H9 (cell line): ENCODE measurements at regions not wholly inside any gene's neighbourhood (a gene's known extent, or its start where the extent isn't known, plus 50 kb on each side); places are given as distances from the start of the nearest gene placed in this dataset.

Source experiments
- DNase-seq: peaks from one replicate; pipeline ENCODE4 v3.0.0-alpha.2; 2017
- H2AFZ ChIP-seq: one replicate; pipeline ENCODE4 v1.6.1; 2013; ENCODE audit warnings: mild to moderate bottlenecking, low read length, control low read depth, moderate library complexity
- H2AK5ac ChIP-seq: 2 replicates; pipeline ENCODE4 v1.6.1; 2013; ENCODE audit warnings: low read length, control low read depth, mixed read lengths; ENCODE audit not compliant: insufficient read length
- H2BK120ac ChIP-seq: one replicate; pipeline ENCODE4 v1.6.1; 2013; ENCODE audit warnings: low read depth, mild to moderate bottlenecking, low read length, control low read depth, inconsistent platforms; ENCODE audit not compliant: poor library complexity, severe bottlenecking
- H2BK12ac ChIP-seq: 2 replicates; pipeline ENCODE4 v1.6.1; 2013; ENCODE audit warnings: low read length, control low read depth, mixed read lengths, low read depth; ENCODE audit not compliant: insufficient read length
- H2BK15ac ChIP-seq: 2 replicates; pipeline ENCODE4 v1.6.1; 2013; ENCODE audit warnings: low read depth, low read length, control low read depth
- H2BK20ac ChIP-seq: one replicate; pipeline ENCODE4 v1.6.1; 2013; ENCODE audit warnings: low read depth, mild to moderate bottlenecking, low read length, control low read depth, inconsistent platforms; ENCODE audit not compliant: poor library complexity, severe bottlenecking
- H2BK5ac ChIP-seq: 2 replicates; pipeline ENCODE4 v1.6.1; 2013; ENCODE audit warnings: low read length, control low read depth, mixed read lengths; ENCODE audit not compliant: insufficient read length
- H3K14ac ChIP-seq: 2 replicates; pipeline ENCODE4 v1.6.1; 2013; ENCODE audit warnings: low read length, control low read depth; ENCODE audit not compliant: insufficient read depth
- H3K18ac ChIP-seq: 2 replicates; pipeline ENCODE4 v1.6.1; 2013; ENCODE audit warnings: low read depth, mild to moderate bottlenecking, mixed read lengths, low read length, control low read depth; ENCODE audit not compliant: insufficient read length
- H3K23ac ChIP-seq: 2 replicates; pipeline ENCODE4 v1.6.1; 2013; ENCODE audit warnings: low read length, control low read depth, mixed read lengths, low read depth; ENCODE audit not compliant: insufficient read length
- H3K23me2 ChIP-seq: 2 replicates; pipeline ENCODE4 v1.6.1; 2013; ENCODE audit warnings: low read depth, mild to moderate bottlenecking, mixed read lengths, low read length, control low read depth; ENCODE audit not compliant: insufficient read length, poor library complexity, severe bottlenecking
- H3K27ac ChIP-seq: 2 replicates; pipeline ENCODE4 v1.5.1; 2013; ENCODE audit warnings: low read length, control low read depth, mixed read lengths, low read depth; ENCODE audit not compliant: insufficient read length
- H3K27me3 ChIP-seq: 2 replicates; pipeline ENCODE4 v1.6.1; 2013; ENCODE audit warnings: low read length, control low read depth, inconsistent platforms; ENCODE audit not compliant: insufficient read depth
- H3K4ac ChIP-seq: 2 replicates; pipeline ENCODE4 v1.6.1; 2013; ENCODE audit warnings: low read depth, mild to moderate bottlenecking, control low read depth, inconsistent platforms, low read length, moderate library complexity
- H3K4me1 ChIP-seq: 2 replicates; pipeline ENCODE4 v1.6.1; 2013; ENCODE audit warnings: low read length, control low read depth, inconsistent platforms; ENCODE audit not compliant: insufficient read depth
- H3K4me2 ChIP-seq: 2 replicates; pipeline ENCODE4 v1.6.1; 2013; ENCODE audit warnings: low read length, control low read depth, mixed read lengths; ENCODE audit not compliant: insufficient read length, insufficient read depth
- H3K56ac ChIP-seq: 2 replicates; pipeline ENCODE4 v1.6.1; 2013; ENCODE audit warnings: low read depth, mild to moderate bottlenecking, mixed read lengths, low read length, control low read depth; ENCODE audit not compliant: insufficient read length
- H3K79me1 ChIP-seq: 2 replicates; pipeline ENCODE4 v1.6.1; 2013; ENCODE audit warnings: low read depth, mild to moderate bottlenecking, moderate library complexity, low read length, control low read depth, inconsistent platforms; ENCODE audit not compliant: insufficient read depth, poor library complexity, severe bottlenecking
- H3K79me2 ChIP-seq: 2 replicates; pipeline ENCODE4 v1.6.1; 2013; ENCODE audit warnings: low read length, control low read depth, inconsistent platforms; ENCODE audit not compliant: insufficient read depth
- H3K9ac ChIP-seq: 2 replicates; pipeline ENCODE4 v1.6.1; 2013; ENCODE audit warnings: low read length, control low read depth, mixed read lengths; ENCODE audit not compliant: insufficient read length; ENCODE audit errors: extremely low read depth
- H3K9me3 ChIP-seq: one replicate; pipeline ENCODE4 v1.6.1; 2013; ENCODE audit warnings: low read depth, low read length, inconsistent platforms; ENCODE audit not compliant: control insufficient read depth
- H3T11ph ChIP-seq: one replicate; pipeline ENCODE4 v1.6.1; 2013; ENCODE audit warnings: mild to moderate bottlenecking, low read length, control low read depth, inconsistent platforms
- H4K20me1 ChIP-seq: one replicate; pipeline ENCODE4 v1.6.1; 2013; ENCODE audit not compliant: control insufficient read depth, insufficient read length, insufficient read depth
- H4K5ac ChIP-seq: 2 replicates; pipeline ENCODE4 v1.6.1; 2013; ENCODE audit warnings: low read depth, mild to moderate bottlenecking, mixed read lengths, low read length, control low read depth; ENCODE audit not compliant: insufficient read length
- H4K8ac ChIP-seq: replicated peaks from 2 replicates; pipeline ENCODE4 v1.6.1; 2013; ENCODE audit warnings: low read length, control low read depth, mixed read lengths, low read depth; ENCODE audit not compliant: insufficient read length
- H4K91ac ChIP-seq: 2 replicates; pipeline ENCODE4 v1.6.1; 2013; ENCODE audit warnings: low read depth, mild to moderate bottlenecking, moderate library complexity, mixed read lengths, low read length, control low read depth; ENCODE audit not compliant: insufficient read length
- H3K27ac Mint-ChIP-seq, 3 experiments: 2 replicates in 2 of 3; 3 replicates in 1 of 3; pipeline ENCODE4 v1.8.0; 2020 to 2021; ENCODE audit warnings: mixed read lengths in 3 of 3, mild to moderate bottlenecking in 1 of 3, moderate library complexity in 1 of 3
- H3K27me3 Mint-ChIP-seq: 2 replicates; pipeline ENCODE4 v1.8.0; 2021; ENCODE audit warnings: low read depth, mild to moderate bottlenecking, moderate library complexity, mixed read lengths
- H3K36me3 Mint-ChIP-seq, 3 experiments: 2 replicates in 2 of 3; 3 replicates in 1 of 3; pipeline ENCODE4 v1.8.0; 2020 to 2021; ENCODE audit warnings: low read depth in 3 of 3, mixed read lengths in 3 of 3; ENCODE audit not compliant: insufficient read depth in 1 of 3
- H3K4me1 Mint-ChIP-seq, 2 experiments: 2 replicates each; pipeline ENCODE4 v1.8.0; 2020; ENCODE audit warnings: mixed read lengths in 2 of 2
- H3K4me3 Mint-ChIP-seq, 2 experiments: 2 replicates in 1 of 2; 3 replicates in 1 of 2; pipeline ENCODE4 v1.8.0; 2020 to 2021; ENCODE audit warnings: mild to moderate bottlenecking in 2 of 2, mixed read lengths in 2 of 2, moderate library complexity in 1 of 2
- H3K9me3 Mint-ChIP-seq, 2 experiments: 2 replicates in 1 of 2; 3 replicates in 1 of 2; pipeline ENCODE4 v1.8.0; 2020; ENCODE audit warnings: mild to moderate bottlenecking in 2 of 2, mixed read lengths in 2 of 2, moderate library complexity in 1 of 2
- CTCF ChIP-seq: fragments of 200-600 bp; sonication (generic); conservative IDR thresholded peaks from 3 replicates; pipeline ENCODE4 v1.8.0; 2021; ENCODE audit warnings: antibody characterized with exemption, mild to moderate bottlenecking
- WGBS: extraction: QIAGEN DNeasy Blood & Tissue Kit; methylation state at CpG from one replicate; pipeline ENCODE4 v1.1.7; 2013; ENCODE audit warnings: missing lambda C conversion rate, low lambda C conversion rate, mixed read lengths; ENCODE audit not compliant: insufficient read length; ENCODE audit errors: extremely low coverage; 5-methylcytosine and 5-hydroxymethylcytosine counted together

DNA sequence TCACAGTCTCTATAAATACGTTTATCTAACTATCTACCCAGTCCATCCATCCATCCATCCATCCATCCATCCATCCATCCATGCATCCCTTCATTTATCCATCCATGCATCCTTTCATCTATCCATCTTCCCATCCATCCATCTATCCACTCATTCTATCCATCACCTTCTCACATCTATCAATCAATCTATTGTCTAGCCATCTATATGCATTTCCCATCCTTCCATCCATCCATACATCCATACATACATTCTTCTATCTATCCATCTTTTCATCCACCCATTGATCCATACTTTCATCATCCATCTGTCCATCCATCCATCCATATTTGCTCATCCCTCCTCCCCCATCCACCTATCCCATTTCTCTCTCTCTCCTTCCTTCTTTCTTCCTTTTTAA lies 51.6 kb upstream of the CTNNBL1 start:
- Histone ChIP-seq H4K20me1 (no peaks in the 10 kb centered on the region), H3K79me2 (no peaks in the 10 kb centered on the region), H2BK5ac (no peak overlapping the region), H2BK120ac (no peak overlapping the region), H3K4ac (no peak overlapping the region), H3K27ac (no peak overlapping the region), H3K23ac (no peak overlapping the region), H3K56ac (no peak overlapping the region), H2BK15ac (no peak overlapping the region), H2BK12ac (no peak overlapping the region), H2AK5ac (no peak overlapping the region), H3K27me3 (no peaks in the 10 kb centered on the region; the same call in 1 of the 2 replicates), H4K8ac (no peak overlapping the region), H3K79me1 (no peaks in the 10 kb centered on the region), H3K14ac (no peak overlapping the region), H3K18ac (no peak overlapping the region), H3K4me2 (no peak overlapping the region), H2BK20ac (no peak overlapping the region), H4K91ac (no peak overlapping the region), H3K9ac (no peak overlapping the region), H3T11ph (no peak overlapping the region), H4K5ac (no peak overlapping the region), H3K9me3 (no peaks in the 10 kb centered on the region), H3K23me2 (no peaks in the 10 kb centered on the region), H3K4me1 (no peaks in the 10 kb centered on the region), H2AFZ (no peak overlapping the region)
- no peak overlapping the region for H3K4me3 Mint-ChIP-seq
- H3K4me1 Mint-ChIP-seq: no peaks in the 10 kb centered on the region
- DNase-seq: no peak
- H3K27ac Mint-ChIP-seq: no peak overlapping the region
- no peaks in the 10 kb centered on the region for H3K36me3 Mint-ChIP-seq
- WGBS: no CpG with 5 or more reads among the region's 1 CpG
- peaks cover 22% of the 10 kb centered on the region for H3K27me3 Mint-ChIP-seq
- peaks cover 0 to 2% of the 10 kb centered on the region in 2 experiments; a peak in 2 of 5 replicates for H3K9me3 Mint-ChIP-seq
- TF ChIP-seq CTCF: no peak
